PC-9 (cell line): ENCODE measurements at regions not wholly inside any gene's neighbourhood (a gene's known extent, or its start where the extent isn't known, plus 50 kb on each side); places are given as distances from the start of the nearest gene placed in this dataset.

Experiments
- BruUV-seq: library from RNA; stranded (reverse); fragments of 400-500 nt; replicated peaks from 2 replicates; lab custom pipeline; 2021; lab: Mats Ljungman, UMichigan
- CTCF ChIA-PET: fragments of 300-600 bp; sonication (Branson Sonifier 250); formaldehyde crosslinking; loops from one replicate; lab custom pipeline; 2022; ENCODE audit warnings: antibody characterized with exemption; lab: Charles Lee
- POLR2A ChIA-PET: fragments of 300-600 bp; sonication (Branson Sonifier 250); formaldehyde crosslinking; loops from one replicate; lab custom pipeline; 2022; ENCODE audit warnings: antibody characterized with exemption; ENCODE audit not compliant: unreplicated experiment; lab: Charles Lee
- DNase-seq, 2 experiments: peaks; one replicate each; pipeline versions ENCODE4 v3.0.0 to v3.0.0-alpha.2; 2015 to 2022; ENCODE audit warnings: mixed read lengths in 1 of 2
- H2AFZ ChIP-seq: fragments of 200-600 bp; sonication (generic); 2 replicates; pipeline ENCODE4 v1.8.1; 2017; ENCODE audit warnings: antibody characterized with exemption
- H3F3A ChIP-seq: fragments of 200-600 bp; sonication (generic); 2 replicates; pipeline ENCODE4 v1.8.1; 2017; ENCODE audit warnings: antibody characterized with exemption, mild to moderate bottlenecking, low read depth; ENCODE audit not compliant: insufficient read depth
- H3K27ac ChIP-seq: fragments of 200-600 bp; sonication (generic); 2 replicates; pipeline ENCODE4 v1.6.1; 2016; ENCODE audit warnings: mixed run types
- H3K27me3 ChIP-seq: fragments of 200-600 bp; sonication (generic); 2 replicates; pipeline ENCODE4 v1.6.1; 2016; ENCODE audit warnings: low read depth, mixed run types; ENCODE audit not compliant: insufficient read depth
- H3K36me3 ChIP-seq: fragments of 200-600 bp; sonication (generic); 2 replicates; pipeline ENCODE4 v1.6.1; 2016; ENCODE audit warnings: low read depth, mixed run types
- H3K4me1 ChIP-seq: fragments of 200-600 bp; sonication (generic); replicated peaks from 2 replicates; pipeline ENCODE4 v1.6.1; 2016; ENCODE audit warnings: mixed run types; ENCODE audit not compliant: insufficient read depth
- H3K4me2 ChIP-seq: fragments of 200-600 bp; sonication (generic); 2 replicates; pipeline ENCODE4 v1.6.1; 2017; ENCODE audit warnings: mixed run types
- H3K4me3 ChIP-seq: fragments of 200-600 bp; sonication (generic); 2 replicates; pipeline ENCODE4 v1.6.1; 2016; ENCODE audit warnings: mixed run types
- H3K79me2 ChIP-seq: fragments of 200-600 bp; sonication (generic); 2 replicates; pipeline ENCODE4 v1.6.1; 2017; ENCODE audit warnings: low read depth, mixed run types
- H3K9me2 ChIP-seq: fragments of 200-600 bp; sonication (generic); 2 replicates; pipeline ENCODE4 v1.8.1; 2017; ENCODE audit warnings: mild to moderate bottlenecking; ENCODE audit not compliant: insufficient read depth
- H3K9me3 ChIP-seq: fragments of 200-600 bp; sonication (generic); 2 replicates; pipeline ENCODE4 v1.8.1; 2016; ENCODE audit warnings: low read depth; ENCODE audit not compliant: insufficient read depth
- H4K20me1 ChIP-seq: fragments of 200-600 bp; sonication (generic); 2 replicates; pipeline ENCODE4 v1.8.1; 2017; ENCODE audit not compliant: insufficient read depth
- CTCF ChIP-seq: fragments of 200-600 bp; sonication (generic); conservative IDR thresholded peaks from 2 replicates; pipeline ENCODE4 v1.6.1; 2017; ENCODE audit warnings: mixed run types, antibody characterized with exemption, mild to moderate bottlenecking, moderate library complexity
- EZH2 ChIP-seq: fragments of 200-600 bp; sonication (generic); IDR thresholded peaks from 2 replicates; pipeline ENCODE4 v1.8.0; 2017; ENCODE audit warnings: antibody characterized with exemption, low read depth
- intact Hi-C: fragments of 100-400 bp; cut with micrococcal nuclease; formaldehyde crosslinking; loops from one replicate; pipeline ENCODE4 v1.10.0; 2022; ENCODE audit not compliant: unreplicated experiment

GRCh38 chr20:60088236-60088635 is 130.0 kb downstream of the CDH26 start:
- no peak overlapping the region for H3K4me2 ChIP-seq
- no peaks in the 10 kb centered on the region for H3K4me1 ChIP-seq
- H3K4me3 ChIP-seq: no peak overlapping the region
- TF ChIP-seq EZH2 (no peak), CTCF (no peak)
- no peak overlapping the region for H3K27ac ChIP-seq
- H3K27me3 ChIP-seq: peaks cover 89% of the 10 kb centered on the region
- no peaks in the 10 kb centered on the region for H3F3A ChIP-seq
- no peaks in the 10 kb centered on the region for H3K79me2 ChIP-seq
- 0 out of 2 replicates have a peak, but pooled peaks cover 5% of the 10 kb centered on the region for H3K9me3 ChIP-seq
- no peaks in the 10 kb centered on the region for H4K20me1 ChIP-seq
- BruUV-seq: no TSS peak
- H3K9me2 ChIP-seq: peaks cover 7% of the 10 kb centered on the region; the same call in 1 of the 2 replicates
- ChIA-PET POLR2A (no interaction called here), CTCF (no interaction called here)
- intact Hi-C loops: no loop called here
- H2AFZ ChIP-seq: no peak overlapping the region
- no peak for DNase-seq
- H3K36me3 ChIP-seq: no peaks in the 10 kb centered on the region

GRCh38 chr20:60090631-60091030 is 132.4 kb downstream of the CDH26 start:
- Histone ChIP-seq H3K9me2 (peaks cover 7% of the 10 kb centered on the region; the same call in 1 of the 2 replicates), H4K20me1 (no peaks in the 10 kb centered on the region), H3K27ac (no peak overlapping the region), H2AFZ (no peak overlapping the region), H3F3A (no peaks in the 10 kb centered on the region), H3K4me1 (no peaks in the 10 kb centered on the region), H3K79me2 (no peaks in the 10 kb centered on the region), H3K27me3 (peaks cover 89% of the 10 kb centered on the region), H3K36me3 (no peaks in the 10 kb centered on the region), H3K4me2 (no peak overlapping the region), H3K4me3 (no peak overlapping the region), H3K9me3 (0 out of 2 replicates have a peak, but pooled peaks cover 5% of the 10 kb centered on the region)
- POLR2A ChIA-PET: no interaction called here
- no TSS peak for BruUV-seq
- no peak for TF ChIP-seq CTCF
- no peak for TF ChIP-seq EZH2
- DNase-seq: no peak
- intact Hi-C loops: no loop called here
- CTCF ChIA-PET: no interaction called here

GRCh38 chr20:60091305-60091704 is 133.1 kb downstream of the CDH26 start:
- intact Hi-C loops: no loop called here
- Histone ChIP-seq H4K20me1 (no peaks in the 10 kb centered on the region), H3K9me3 (0 out of 2 replicates have a peak, but pooled peaks cover 5% of the 10 kb centered on the region), H3K4me2 (no peak overlapping the region), H2AFZ (no peak overlapping the region), H3K27ac (no peak overlapping the region), H3K4me1 (no peaks in the 10 kb centered on the region), H3K9me2 (peaks cover 7% of the 10 kb centered on the region; the same call in 1 of the 2 replicates), H3F3A (no peaks in the 10 kb centered on the region), H3K79me2 (no peaks in the 10 kb centered on the region), H3K27me3 (peaks cover 89% of the 10 kb centered on the region), H3K4me3 (no peak overlapping the region), H3K36me3 (no peaks in the 10 kb centered on the region)
- no TSS peak for BruUV-seq
- no peak for TF ChIP-seq EZH2
- no peak for TF ChIP-seq CTCF
- ChIA-PET POLR2A (no interaction called here), CTCF (no interaction called here)
- no peak for DNase-seq
